AG10803 (cell line): ENCODE measurements at regions not wholly inside any gene's neighbourhood (a gene's known extent, or its start where the extent isn't known, plus 50 kb on each side); places are given as distances from the start of the nearest gene placed in this dataset.

Experiments used
- DNase-seq: peaks from one replicate; pipeline ENCODE4 v3.0.0; 2010; ENCODE audit warnings: low read depth
- H3K4me3 ChIP-seq: 2 replicates; pipeline ENCODE4 v1.5.1; 2011; ENCODE audit warnings: mild to moderate bottlenecking, low read length, control low read depth
- TF ChIP-seq, protein P1 (sequence below): conservative IDR thresholded peaks from 2 replicates; pipeline ENCODE4 v1.5.1; 2011; ENCODE audit warnings: mild to moderate bottlenecking, low read length, control low read depth, inconsistent platforms

DNA sequence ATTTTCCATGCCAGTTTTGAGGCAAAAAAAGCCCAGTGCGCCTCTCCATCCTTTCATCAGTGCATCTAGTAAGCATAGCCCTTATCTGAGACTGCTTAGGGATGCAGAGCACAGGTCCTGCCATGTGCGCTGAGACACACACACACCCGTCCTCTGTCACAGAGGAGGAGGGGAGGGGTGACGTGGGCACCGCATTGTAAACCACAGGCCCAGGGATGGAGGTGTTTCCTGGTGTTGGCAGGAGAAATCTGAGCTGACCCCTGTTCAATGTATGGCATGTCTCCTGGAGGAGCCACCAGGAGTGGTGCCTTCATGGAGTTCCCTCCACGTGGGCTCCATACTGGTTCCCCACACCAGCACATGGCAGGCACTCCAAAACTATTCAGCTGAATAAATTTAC is 65.8 kb upstream of the HELT start:
- no peak overlapping the region for H3K4me3 ChIP-seq
- TF ChIP-seq, protein P1, sequence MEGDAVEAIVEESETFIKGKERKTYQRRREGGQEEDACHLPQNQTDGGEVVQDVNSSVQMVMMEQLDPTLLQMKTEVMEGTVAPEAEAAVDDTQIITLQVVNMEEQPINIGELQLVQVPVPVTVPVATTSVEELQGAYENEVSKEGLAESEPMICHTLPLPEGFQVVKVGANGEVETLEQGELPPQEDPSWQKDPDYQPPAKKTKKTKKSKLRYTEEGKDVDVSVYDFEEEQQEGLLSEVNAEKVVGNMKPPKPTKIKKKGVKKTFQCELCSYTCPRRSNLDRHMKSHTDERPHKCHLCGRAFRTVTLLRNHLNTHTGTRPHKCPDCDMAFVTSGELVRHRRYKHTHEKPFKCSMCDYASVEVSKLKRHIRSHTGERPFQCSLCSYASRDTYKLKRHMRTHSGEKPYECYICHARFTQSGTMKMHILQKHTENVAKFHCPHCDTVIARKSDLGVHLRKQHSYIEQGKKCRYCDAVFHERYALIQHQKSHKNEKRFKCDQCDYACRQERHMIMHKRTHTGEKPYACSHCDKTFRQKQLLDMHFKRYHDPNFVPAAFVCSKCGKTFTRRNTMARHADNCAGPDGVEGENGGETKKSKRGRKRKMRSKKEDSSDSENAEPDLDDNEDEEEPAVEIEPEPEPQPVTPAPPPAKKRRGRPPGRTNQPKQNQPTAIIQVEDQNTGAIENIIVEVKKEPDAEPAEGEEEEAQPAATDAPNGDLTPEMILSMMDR = no peak
- no peak for DNase-seq

GRCh38 chr4:184953421-184953945 is 64.8 kb upstream of the HELT start:
- TF ChIP-seq, protein P1 = no peak
- no peak overlapping the region for H3K4me3 ChIP-seq
- DNase-seq = no peak

DNA sequence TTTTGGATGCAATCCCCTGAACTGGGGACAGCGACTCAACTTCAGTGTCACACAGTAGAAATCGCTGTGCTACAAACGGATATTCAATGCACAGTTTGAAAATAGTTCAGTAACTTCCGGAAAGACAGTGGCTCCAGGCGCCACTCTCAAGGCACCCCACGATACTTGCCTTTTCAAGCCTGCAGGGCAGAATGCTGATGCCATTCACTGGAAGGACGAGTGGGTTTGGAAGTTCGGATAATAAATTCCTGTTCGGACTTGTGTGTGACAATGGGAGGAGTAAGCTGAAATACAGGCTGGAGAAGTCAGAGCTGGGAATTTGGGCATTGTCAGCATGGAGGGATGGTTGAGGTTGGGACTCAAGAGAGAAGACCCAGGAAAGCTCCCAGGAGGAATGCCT is 64.3 kb upstream of the HELT start:
- no peak for DNase-seq
- H3K4me3 ChIP-seq = no peak overlapping the region
- TF ChIP-seq, protein P1 = no peak

- no peak for DNase-seq
- no peak overlapping the region for H3K4me3 ChIP-seq
- TF ChIP-seq, protein P1 = no peak
These were observed 63.8 kb upstream of the HELT start for GRCh38 chr4:184954482-184954881.

GRCh38 chr4:184955116-184955515 is 63.2 kb upstream of the HELT start:
- DNase-seq = no peak
- no peak overlapping the region for H3K4me3 ChIP-seq
- TF ChIP-seq, protein P1 = no peak

DNA sequence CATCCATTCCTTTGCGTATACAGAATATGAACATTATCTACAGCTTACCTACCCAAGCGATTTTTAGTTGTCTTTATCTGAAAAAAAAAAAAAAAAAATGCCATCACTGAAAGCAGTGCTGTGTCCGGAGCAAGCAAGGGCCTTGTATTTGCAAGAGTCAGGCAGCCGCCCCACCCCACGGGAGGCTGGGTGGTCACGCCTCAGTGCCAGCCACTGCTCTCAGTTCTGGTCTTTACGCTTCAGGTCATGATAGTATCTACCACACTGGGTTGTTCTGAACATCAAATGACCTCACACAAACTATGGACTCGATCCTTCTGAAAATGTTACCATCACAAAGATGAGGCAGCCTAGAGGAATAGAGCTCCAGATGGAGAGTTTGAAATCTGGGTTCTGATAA is 62.7 kb upstream of the HELT start:
- no peak overlapping the region for H3K4me3 ChIP-seq
- no peak for DNase-seq
- TF ChIP-seq, protein P1 = no peak

GRCh38 chr4:184957446-184958115 is 60.7 kb upstream of the HELT start:
- TF ChIP-seq, protein P1 = no peak
- no peak for DNase-seq
- no peak overlapping the region for H3K4me3 ChIP-seq
